ENCODE measurements at regions not wholly inside any gene's neighbourhood (a gene's known extent, or its start where the extent isn't known, plus 50 kb on each side); places are given as distances from the start of the nearest gene placed in this dataset.

- intact Hi-C loops (cut with micrococcal nuclease; ENCODE audit: unreplicated experiment): no loop called here
- ChIA-PET POLR2A (no interaction called here), RAD21 (ENCODE audit: unreplicated experiment) (no interaction called here), SMC1A (ENCODE audit: uncharacterized antibody, unreplicated experiment) (no interaction called here), CTCF (no interaction called here)
- no peaks in the 10 kb centered on the region; a peak in 1 of 4 replicates for H3K27me3 ChIP-seq (replicated peaks in 1 of 2; ENCODE audit: control insufficient read depth in 2 of 2, insufficient read depth in 2 of 2, low read length in 1 of 2)
- BruUV-seq (replicated peaks): no TSS peak
- H3K79me2 ChIP-seq (ENCODE audit: control insufficient read depth, insufficient read depth, low read length): no peaks in the 10 kb centered on the region
- TF ChIP-seq HDGF (IDR thresholded peaks at IDR 0.05) (no peak), RUNX3 (IDR thresholded peaks at IDR 0.05; ENCODE audit: low read length) (peak; percentile 58)
- no peak overlapping the region for H2AFZ ChIP-seq (ENCODE audit: control insufficient read depth, low read depth, low read length)
- FAIRE-seq (no peak), ATAC-seq (no peak), DNase-seq (ENCODE audit: low read depth, low spot score) (no peak)
- no peak overlapping the region for H3K4me3 ChIP-seq
- H3K9ac ChIP-seq (ENCODE audit: control insufficient read depth, insufficient read depth, low read length): no peak overlapping the region
- peaks cover 3% of the 10 kb centered on the region; the same call in 1 of the 3 replicates for H3K9me3 ChIP-seq (replicated peaks; ENCODE audit: control insufficient read depth, insufficient read depth, low read length)
- H3K4me1 ChIP-seq (ENCODE audit: control insufficient read depth, insufficient read depth, low read length): peaks cover 13% of the 10 kb centered on the region
- 47% methylated on average over 24 of the region's 24 CpGs for WGBS (ENCODE audit: insufficient coverage, insufficient replicate concordance, low lambda C conversion rate, missing lambda C conversion rate)
- no peak overlapping the region for H3K27ac ChIP-seq (ENCODE audit: control insufficient read depth, insufficient read depth)
- H3K4me2 ChIP-seq (ENCODE audit: control insufficient read depth, insufficient read depth): no peak overlapping the region
- H3K36me3 ChIP-seq (ENCODE audit: control insufficient read depth in 2 of 2, insufficient read depth in 2 of 2, low read length in 1 of 2): no peaks in the 10 kb centered on the region
- in situ Hi-C loops (cut with MboI): no loop called here
- no peaks in the 10 kb centered on the region; the same call in 1 of the 2 replicates for H4K20me1 ChIP-seq (ENCODE audit: control insufficient read depth, insufficient read depth)
These were observed 50.9 kb upstream of the BCOR start for GRCh38 chrX:40148385-40149285.

- CTCF ChIA-PET: no interaction called here
- 64% methylated on average over 19 of the region's 22 CpGs for WGBS (ENCODE audit: insufficient coverage, insufficient replicate concordance, low lambda C conversion rate, missing lambda C conversion rate)
- RAD21 ChIA-PET (ENCODE audit: unreplicated experiment): no interaction called here
- Histone ChIP-seq H3K27me3 (replicated peaks in 1 of 2; ENCODE audit: control insufficient read depth in 2 of 2, insufficient read depth in 2 of 2, low read length in 1 of 2) (no peaks in the 10 kb centered on the region; a peak in 1 of 4 replicates), H3K4me2 (ENCODE audit: control insufficient read depth, insufficient read depth) (no peak overlapping the region), H3K4me3 (no peak overlapping the region), H3K27ac (ENCODE audit: control insufficient read depth, insufficient read depth) (no peak overlapping the region), H3K79me2 (ENCODE audit: control insufficient read depth, insufficient read depth, low read length) (no peaks in the 10 kb centered on the region), H3K4me1 (ENCODE audit: control insufficient read depth, insufficient read depth, low read length) (peaks cover 12% of the 10 kb centered on the region), H4K20me1 (ENCODE audit: control insufficient read depth, insufficient read depth) (no peaks in the 10 kb centered on the region; the same call in 1 of the 2 replicates), H2AFZ (ENCODE audit: control insufficient read depth, low read depth, low read length) (no peak overlapping the region), H3K9ac (ENCODE audit: control insufficient read depth, insufficient read depth, low read length) (no peak overlapping the region), H3K36me3 (ENCODE audit: control insufficient read depth in 2 of 2, insufficient read depth in 2 of 2, low read length in 1 of 2) (no peaks in the 10 kb centered on the region), H3K9me3 (replicated peaks; ENCODE audit: control insufficient read depth, insufficient read depth, low read length) (peaks cover 3% of the 10 kb centered on the region; the same call in 1 of the 3 replicates)
- ATAC-seq: no peak
- no peak for FAIRE-seq
- SMC1A ChIA-PET (ENCODE audit: uncharacterized antibody, unreplicated experiment): no interaction called here
- in situ Hi-C loops (cut with MboI): no loop called here
- intact Hi-C loops (cut with micrococcal nuclease; ENCODE audit: unreplicated experiment): no loop called here
- no peak for DNase-seq (ENCODE audit: low read depth, low spot score)
- POLR2A ChIA-PET: no interaction called here
- no TSS peak for BruUV-seq (replicated peaks)
- TF ChIP-seq ASH2L (IDR thresholded peaks at IDR 0.05; ENCODE audit: borderline replicate concordance, low read depth): no peak
- no peak for TF ChIP-seq BRCA1 (IDR thresholded peaks at IDR 0.05; ENCODE audit: low read depth, low read length)
- no peak for TF ChIP-seq ZBTB33 (IDR thresholded peaks at IDR 0.05)
- no peak for TF ChIP-seq EGR1 (IDR thresholded peaks at IDR 0.05; ENCODE audit: borderline replicate concordance in 1 of 2, low read depth in 2 of 2, low read length in 2 of 2)
- TF ChIP-seq ETV6 (conservative IDR thresholded peaks at IDR 0.05 in 1 of 2, IDR thresholded peaks at IDR 0.05 in 1 of 2; ENCODE audit: borderline replicate concordance in 1 of 2, low read depth in 1 of 2): no peak
- TF ChIP-seq, protein P1, sequence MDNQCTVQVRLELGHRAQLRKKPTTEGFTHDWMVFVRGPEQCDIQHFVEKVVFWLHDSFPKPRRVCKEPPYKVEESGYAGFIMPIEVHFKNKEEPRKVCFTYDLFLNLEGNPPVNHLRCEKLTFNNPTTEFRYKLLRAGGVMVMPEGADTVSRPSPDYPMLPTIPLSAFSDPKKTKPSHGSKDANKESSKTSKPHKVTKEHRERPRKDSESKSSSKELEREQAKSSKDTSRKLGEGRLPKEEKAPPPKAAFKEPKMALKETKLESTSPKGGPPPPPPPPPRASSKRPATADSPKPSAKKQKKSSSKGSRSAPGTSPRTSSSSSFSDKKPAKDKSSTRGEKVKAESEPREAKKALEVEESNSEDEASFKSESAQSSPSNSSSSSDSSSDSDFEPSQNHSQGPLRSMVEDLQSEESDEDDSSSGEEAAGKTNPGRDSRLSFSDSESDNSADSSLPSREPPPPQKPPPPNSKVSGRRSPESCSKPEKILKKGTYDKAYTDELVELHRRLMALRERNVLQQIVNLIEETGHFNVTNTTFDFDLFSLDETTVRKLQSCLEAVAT (IDR thresholded peaks at IDR 0.05): no peak
- TF ChIP-seq MTA2 (IDR thresholded peaks at IDR 0.05; ENCODE audit: low read depth): no peak
- no peak for TF ChIP-seq ZBED1 (IDR thresholded peaks at IDR 0.05; ENCODE audit: borderline replicate concordance)
- no peak for TF ChIP-seq CEBPB (IDR thresholded peaks at IDR 0.05; ENCODE audit: borderline replicate concordance in 1 of 2, low read depth in 2 of 2, low read length in 2 of 2)
- no peak for TF ChIP-seq GATAD2B (conservative IDR thresholded peaks at IDR 0.05; ENCODE audit: low read depth)
- TF ChIP-seq IKZF1 (conservative IDR thresholded peaks at IDR 0.05): no peak
- no peak for TF ChIP-seq SUZ12 (IDR thresholded peaks at IDR 0.05; ENCODE audit: unreplicated experiment)
These were observed 50.2 kb upstream of the BCOR start for GRCh38 chrX:40147971-40148370.
